Adrenal gland (tissue), 9 donors: ENCODE measurements at regions not wholly inside any gene's neighbourhood (a gene's known extent, or its start where the extent isn't known, plus 50 kb on each side); places are given as distances from the start of the nearest gene placed in this dataset.

Experiments used
- DNase-seq, 7 donors: peaks; one replicate each; pipeline ENCODE4 v3.0.0-alpha.2; 2019 to 2020
- H3K27ac ChIP-seq, 5 donors: fragments of 200-600 bp; sonication (generic) in 4 of 5; 1 replicate in 3 of 5; 2 replicates in 2 of 5; pipeline versions ENCODE4 v1.5.1 to v1.8.0; 2016 to 2020; ENCODE audit warnings: mild to moderate bottlenecking in 1 of 5
- H3K27me3 ChIP-seq: fragments of 200-600 bp; 2 replicates; pipeline ENCODE4 v1.8.0; 2021
- H3K36me3 ChIP-seq, 2 donors: fragments of 200-600 bp; replicated peaks in 1 of 2; 1 replicate in 1 of 2; 2 replicates in 1 of 2; pipeline versions ENCODE4 v1.5.1 to v1.8.0; 2018 to 2022
- H3K4me1 ChIP-seq, 2 donors: fragments of 200-600 bp; replicated peaks in 1 of 2; 1 replicate in 1 of 2; 2 replicates in 1 of 2; pipeline versions ENCODE4 v1.5.1 to v1.8.0; 2018 to 2021
- H3K4me3 ChIP-seq, 4 donors: fragments of 200-600 bp; sonication (generic) in 3 of 4; one replicate each; pipeline ENCODE4 v1.5.1; 2016 to 2018
- H3K9me3 ChIP-seq, 3 donors: fragments of 200-600 bp; sonication (generic) in 1 of 3; replicated peaks in 1 of 3; 1 replicate in 2 of 3; 2 replicates in 1 of 3; pipeline versions ENCODE4 v1.5.1 to v1.8.0; 2016 to 2021
- CTCF ChIP-seq, 6 experiments: fragments of 450-650 bp in 4 of 6; fragments of 200-600 bp in 2 of 6; sonication (generic) in 1 of 6; IDR thresholded peaks; 1 replicate in 5 of 6; 2 replicates in 1 of 6; pipeline versions ENCODE4 v1.5.1 to v1.8.0; 2016 to 2021; ENCODE audit warnings: antibody characterized with exemption in 6 of 6, mild to moderate bottlenecking in 2 of 6, moderate library complexity in 1 of 6
- POLR2A ChIP-seq, 2 donors: fragments of 450-650 bp; IDR thresholded peaks; one replicate each; pipeline ENCODE4 v1.6.1; 2017; ENCODE audit warnings: antibody characterized with exemption in 2 of 2, mild to moderate bottlenecking in 2 of 2, moderate library complexity in 1 of 2
- WGBS, 4 donors: extraction: QIAGEN DNeasy Blood & Tissue Kit in 2 of 4; methylation state at CpG; one replicate each; pipeline versions ENCODE4 v1.1.5 to v1.1.7; 2013 to 2017; 5-methylcytosine and 5-hydroxymethylcytosine counted together
- intact Hi-C, 2 donors: fragments of 100-400 bp; cut with DNase I; formaldehyde crosslinking; loops; one replicate each; pipeline versions ENCODE4 v1.14.1 to v1.15.0; 2022 to 2023
- small RNA-seq, 2 donors: library from RNA; depleted of rRNA; stranded (forward); fragments of <200 nt; gene quantifications; one replicate each; pipeline ENCODE3, GENCODE V24; 2016
- donor health status: healthy with polysubstance abuse.
- donor health status: Bipolar disorder and iron deficiency.
- donor health status: DM: yes; HTN: yes; CAD: no.
- donor health status: DM: no; HTN: no; CAD: no.
- donor health status: DM: no; HTN: no; CAD: no.

- TF ChIP-seq POLR2A (IDR thresholded peaks at IDR 0.05): no peak
- no peak for TF ChIP-seq CTCF (IDR thresholded peaks at IDR 0.05)
- H3K4me1 ChIP-seq: no peaks in the 10 kb centered on the region
- WGBS, 4 donors: 75 to 87% (median 81%) methylated on average over 3 to 13 of the region's 13 CpGs
- DNase-seq: no peak
- H3K36me3 ChIP-seq: no peaks in the 10 kb centered on the region
- H3K27me3 ChIP-seq: no peaks in the 10 kb centered on the region
- H3K27ac ChIP-seq: no peak overlapping the region
- intact Hi-C loops: no loop called here
- H3K4me3 ChIP-seq: no peak overlapping the region
- no peaks in the 10 kb centered on the region for H3K9me3 ChIP-seq
Observed at GRCh38 chr13:53921473-53921872, 892.9 kb downstream of the OLFM4 start.

GRCh38 chr13:53941588-53942190, 913.1 kb downstream of the OLFM4 start:
- DNase-seq: no peak
- intact Hi-C loops: no loop called here
- no peaks in the 10 kb centered on the region for H3K4me1 ChIP-seq
- H3K9me3 ChIP-seq: no peaks in the 10 kb centered on the region
- no peak overlapping the region for H3K27ac ChIP-seq
- H3K27me3 ChIP-seq: no peaks in the 10 kb centered on the region
- no peaks in the 10 kb centered on the region for H3K36me3 ChIP-seq
- TF ChIP-seq CTCF (IDR thresholded peaks at IDR 0.05): no peak
- TF ChIP-seq POLR2A (IDR thresholded peaks at IDR 0.05): no peak
- WGBS, 4 donors: 0 to 39% (median 31%) methylated on average over 1 of the region's 1 CpG
- H3K4me3 ChIP-seq: no peak overlapping the region

DNA sequence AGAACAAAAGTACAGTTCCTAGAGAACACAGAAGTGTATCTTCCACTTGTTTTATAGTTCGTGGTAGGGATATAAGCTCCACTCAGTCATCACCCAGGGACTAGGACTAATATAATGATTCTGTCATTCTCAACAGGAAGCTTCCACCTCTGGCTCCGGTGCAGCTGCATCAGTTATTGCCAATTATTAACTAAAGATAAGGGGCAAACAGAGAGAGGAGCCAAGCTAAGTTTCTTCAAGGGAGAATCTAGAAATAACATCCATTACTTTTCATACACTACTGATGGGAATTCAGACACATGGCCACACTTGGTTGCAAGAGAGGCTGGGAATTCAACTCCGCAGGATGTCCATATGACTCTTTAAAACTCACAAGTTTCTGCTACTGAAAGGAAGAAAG, 917.9 kb downstream of the OLFM4 start:
- H3K36me3 ChIP-seq: no peaks in the 10 kb centered on the region
- TF ChIP-seq POLR2A (IDR thresholded peaks at IDR 0.05) (no peak), CTCF (IDR thresholded peaks at IDR 0.05) (no peak)
- DNase-seq: no peak
- intact Hi-C loops: no loop called here
- no peak overlapping the region for H3K4me3 ChIP-seq
- H3K27me3 ChIP-seq: no peaks in the 10 kb centered on the region
- H3K27ac ChIP-seq: no peak overlapping the region
- H3K4me1 ChIP-seq: no peaks in the 10 kb centered on the region
- WGBS, 4 donors: 53 to 66% (median 60%) methylated on average over 3 of the region's 3 CpGs
- H3K9me3 ChIP-seq: no peaks in the 10 kb centered on the region

DNA sequence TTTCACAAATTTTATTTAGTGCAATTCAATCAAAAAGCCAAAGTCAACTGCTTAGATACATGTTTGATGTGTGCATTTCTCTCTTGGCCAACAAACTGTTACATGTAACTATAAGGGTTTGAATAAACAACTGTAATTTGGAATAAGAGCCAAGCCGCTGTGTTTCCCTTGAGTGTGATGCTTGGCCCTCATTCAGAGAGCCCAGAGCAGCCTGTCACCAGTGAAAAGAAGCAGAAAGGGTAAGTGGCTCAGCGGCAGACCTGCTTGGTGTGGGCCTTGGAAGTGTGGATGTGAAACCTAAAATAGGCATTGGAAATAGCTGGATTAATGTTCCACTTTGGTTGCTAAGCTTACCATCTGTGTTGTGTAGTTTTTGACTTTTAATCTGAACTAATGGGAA, 924.6 kb downstream of the OLFM4 start:
- TF ChIP-seq CTCF (IDR thresholded peaks at IDR 0.05) (no peak), POLR2A (IDR thresholded peaks at IDR 0.05) (no peak)
- DNase-seq: no peak
- Histone ChIP-seq H3K9me3 (peaks cover 0 to 6% (median 0%) of the 10 kb centered on the region in 3 donors), H3K36me3 (no peaks in the 10 kb centered on the region), H3K4me3 (no peak overlapping the region), H3K4me1 (no peaks in the 10 kb centered on the region), H3K27me3 (no peaks in the 10 kb centered on the region), H3K27ac (no peak overlapping the region)
- intact Hi-C loops: no loop called here
- WGBS, 4 donors: 42 to 47% (median 45%) methylated on average over 2 of the region's 2 CpGs

Small RNA genes lying in the stretch of these regions (small RNA-seq; reads per million reads assigned to genes)
- gene RN7SL618P: 0 reads per million in 2 donors
